Stimulated activated CD8-positive, alpha-beta memory T cell treated with anti-CD3 and anti-CD28 coated beads, Interleukin-2, amount 100 ng/mL, for 48 hours (primary cell): ENCODE measurements at regions not wholly inside any gene's neighbourhood (a gene's known extent, or its start where the extent isn't known, plus 50 kb on each side); places are given as distances from the start of the nearest gene placed in this dataset.
"Not testable (repeated sequence)": the region's sequence is repeated elsewhere in the genome, so short reads cannot be mapped to it uniquely, and the experiment has no call there.

Experiments
- DNase-seq, 2 donors: peaks; one replicate each; pipeline ENCODE4 v3.0.0-alpha.2; 2020; ENCODE audit warnings: low read depth in 2 of 2

DNA sequence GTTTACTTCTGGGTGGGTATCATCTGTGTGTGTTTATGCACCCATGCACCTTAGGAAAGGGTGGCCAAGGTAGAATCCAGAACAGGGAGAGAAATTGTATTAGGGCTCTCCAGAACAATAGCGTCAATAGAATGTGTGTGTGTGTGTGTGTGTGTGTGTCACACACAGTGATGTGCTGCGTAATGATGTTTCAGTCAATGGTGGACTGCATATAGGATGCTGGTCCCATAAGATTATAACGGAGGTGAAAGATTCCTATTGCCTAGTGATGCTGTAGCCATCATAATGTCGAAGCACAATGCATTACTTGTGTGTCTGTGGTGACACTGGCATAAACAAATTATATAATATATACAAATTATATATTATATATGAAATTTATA lies 69.3 kb upstream of the PRR23C start:
- no peak for DNase-seq

DNA sequence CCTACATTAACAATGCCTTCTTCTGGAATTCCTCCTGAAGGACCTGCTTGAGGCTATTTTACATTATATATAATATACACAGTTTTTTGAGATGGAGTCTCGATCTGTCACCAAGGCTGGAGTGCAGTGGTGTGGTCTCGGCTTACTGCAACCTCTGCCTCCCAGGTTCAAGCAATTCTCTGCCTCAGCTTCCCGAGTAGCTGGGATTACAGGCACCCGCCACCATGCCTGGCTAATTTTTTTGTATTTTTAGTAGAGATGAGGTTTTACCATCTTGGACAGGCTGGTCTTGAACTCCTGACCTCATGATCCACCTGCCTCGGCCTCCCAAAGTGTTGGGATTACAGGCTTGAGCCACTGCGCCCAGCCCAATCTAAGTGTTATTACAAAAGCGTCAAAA lies 71.9 kb upstream of the PRR23C start:
- not testable (repeated sequence) for DNase-seq

- DNase-seq: no peak
Measured at GRCh38 chr3:139117136-139117675, 72.5 kb upstream of the PRR23C start.

DNA sequence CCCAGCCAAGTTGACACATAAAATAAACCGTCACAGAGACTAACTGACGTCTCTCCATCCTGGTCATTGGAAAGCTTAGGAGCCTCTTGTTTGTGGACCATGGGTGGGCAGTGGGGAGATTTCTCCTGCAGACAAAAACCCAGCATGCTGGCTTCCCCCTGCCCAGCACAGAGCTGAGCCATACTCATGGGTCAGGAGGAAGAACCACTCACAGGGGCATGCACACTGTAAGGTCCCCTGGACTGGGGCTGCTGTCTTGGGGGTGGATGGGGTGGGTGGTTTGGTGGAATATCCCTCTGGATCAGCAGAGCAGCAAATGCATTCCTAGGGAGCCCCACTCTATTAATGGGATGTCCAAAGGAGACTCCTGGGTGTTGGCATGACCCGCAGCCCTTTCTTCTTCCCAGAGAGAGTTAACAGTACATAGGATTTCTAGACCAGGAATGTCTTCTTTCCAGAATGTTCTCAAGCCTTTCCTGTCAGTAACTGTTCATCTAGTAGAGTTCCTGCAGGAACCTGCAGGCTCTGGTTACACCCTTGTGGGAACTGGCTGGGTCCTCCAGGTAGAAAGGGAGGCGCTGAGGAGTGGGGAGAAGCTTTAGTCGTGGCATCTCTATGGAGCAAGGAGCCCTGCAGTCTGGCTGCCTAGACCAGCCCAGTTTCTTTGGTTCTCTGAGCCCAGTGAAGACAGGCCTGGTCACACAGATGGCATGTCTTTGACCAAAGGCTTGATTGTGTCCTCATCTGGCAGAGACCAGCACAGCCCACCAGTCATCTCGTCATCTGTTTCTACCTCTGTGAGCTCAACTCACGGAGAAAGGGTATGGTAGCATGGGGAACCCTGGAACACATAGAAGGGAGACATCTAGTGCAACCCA lies 73.4 kb upstream of the PRR23C start:
- no peak for DNase-seq

DNA sequence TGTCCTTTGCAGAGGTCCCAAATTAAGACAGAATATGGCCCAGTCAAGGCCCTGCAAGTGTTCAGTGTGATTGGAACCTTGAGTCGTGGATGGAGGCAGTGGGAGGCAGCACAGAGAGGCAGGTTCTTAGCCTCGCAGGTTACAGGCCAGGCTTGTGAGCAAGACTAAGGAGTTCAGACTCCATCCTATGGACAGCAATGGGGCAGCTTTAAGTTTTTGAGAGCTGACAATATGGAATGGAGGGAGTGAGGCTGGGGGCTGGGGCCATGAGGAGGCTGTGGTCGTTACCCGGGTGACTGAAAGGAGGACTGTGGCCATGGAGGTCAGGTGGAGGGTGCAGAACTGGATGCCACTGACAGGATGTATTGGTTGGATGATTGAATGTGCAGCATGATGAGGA lies 74.1 kb upstream of the PRR23C start:
- DNase-seq: no peak

- no peak for DNase-seq
Measured at GRCh38 chr3:139119331-139120025, 74.8 kb upstream of the PRR23C start.

- DNase-seq: no peak
Measured at GRCh38 chr3:139120086-139121056, 75.7 kb upstream of the PRR23C start.

DNA sequence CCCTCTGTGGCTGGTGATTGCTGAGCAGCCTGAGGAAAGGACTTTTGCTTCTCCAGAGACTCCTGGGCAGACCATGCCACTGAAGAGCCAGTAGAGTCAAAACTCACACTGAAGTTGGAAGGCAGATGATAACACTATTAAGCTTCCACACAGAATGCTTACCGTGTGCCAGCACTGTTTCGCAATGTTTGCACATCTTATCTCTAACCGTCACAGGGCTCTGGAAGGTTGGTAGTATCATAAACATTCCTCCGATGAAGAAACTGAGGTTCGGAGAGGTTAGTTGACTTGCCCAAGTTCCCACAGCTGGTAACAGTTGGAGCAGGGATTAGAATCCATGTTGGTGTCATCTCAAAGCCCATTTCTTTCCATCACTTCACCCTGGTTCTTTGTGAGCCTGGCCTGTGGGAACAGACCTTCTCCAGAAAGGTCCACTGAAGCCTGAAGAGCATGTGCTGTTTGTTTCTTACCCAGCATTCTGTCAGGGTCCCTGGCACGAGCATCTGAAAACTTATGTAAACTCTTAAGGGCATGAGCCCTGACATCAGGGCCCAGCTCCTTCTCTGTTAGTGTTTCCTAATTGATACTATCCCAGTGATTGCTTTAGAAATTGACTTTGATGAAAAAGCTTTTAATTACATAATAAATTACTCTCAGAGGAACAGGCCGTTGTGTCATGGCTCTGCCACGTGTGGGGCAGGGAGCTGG lies 77.0 kb upstream of the PRR23C start:
- no peak for DNase-seq

DNA sequence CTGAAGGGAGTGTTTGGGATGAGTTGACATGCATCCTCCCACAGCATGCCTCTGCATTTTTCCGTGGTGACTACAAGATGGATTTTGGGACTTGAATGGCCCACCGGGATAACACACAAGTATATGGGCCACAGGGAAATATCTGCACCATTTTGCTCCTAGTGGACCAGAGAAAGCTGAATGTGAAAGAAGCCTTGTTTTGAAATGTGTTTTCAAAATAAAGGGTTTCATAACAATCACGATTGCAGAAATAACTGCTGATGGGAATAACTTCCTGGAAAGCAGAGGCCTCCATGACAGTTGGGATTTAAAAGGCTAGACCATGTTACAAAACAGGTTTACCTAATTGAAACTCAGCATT lies 77.5 kb upstream of the PRR23C start:
- DNase-seq: no peak

DNA sequence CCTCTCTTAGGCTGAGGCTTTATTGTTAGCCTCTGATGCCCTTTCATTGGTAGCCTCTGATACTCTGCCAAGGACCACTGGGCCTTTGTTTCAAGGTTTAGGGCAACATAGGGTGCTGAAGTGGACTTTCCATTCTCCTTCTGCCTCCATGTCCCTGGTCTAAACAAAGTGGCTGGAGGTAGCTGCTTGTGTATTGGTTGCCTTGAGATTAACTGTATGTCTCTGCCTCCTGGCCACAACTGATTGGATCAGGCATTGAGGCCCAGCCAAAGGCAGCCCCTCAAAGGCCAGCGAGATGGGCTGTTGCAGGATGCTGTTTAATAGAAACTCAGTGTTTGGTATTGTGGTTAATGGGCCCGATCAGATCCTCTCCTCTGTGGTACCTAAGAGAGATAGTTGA lies 77.9 kb upstream of the PRR23C start:
- DNase-seq: no peak

GRCh38 chr3:139123377-139124095 lies 78.8 kb upstream of the PRR23C start:
- no peak for DNase-seq

- DNase-seq: no peak
Measured at GRCh38 chr3:139124197-139124596, 79.5 kb upstream of the PRR23C start.

DNA sequence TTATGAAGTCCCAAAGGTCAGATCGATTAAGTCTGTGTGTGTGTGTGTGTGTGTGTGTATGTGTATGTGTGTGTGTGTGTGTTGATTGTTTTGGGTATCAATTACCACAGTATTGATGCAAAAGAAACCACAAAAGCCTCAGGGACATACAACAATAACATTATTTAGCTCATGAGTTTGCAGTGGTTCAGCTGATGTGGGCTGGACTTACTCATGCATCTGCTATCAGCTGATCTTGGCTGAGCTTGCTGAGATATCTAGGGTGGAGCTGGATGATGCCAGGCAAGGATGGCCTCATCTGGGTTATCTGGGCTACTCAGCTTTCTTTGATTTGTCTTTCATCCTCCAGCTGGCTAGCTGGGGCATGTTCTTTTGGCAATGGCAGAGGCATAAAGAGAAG lies 82.4 kb upstream of the PRR23C start:
- no peak for DNase-seq

- DNase-seq: not testable (repeated sequence)
Measured at GRCh38 chr3:139127629-139128028, 82.9 kb upstream of the PRR23C start.

- DNase-seq: no peak
Measured at GRCh38 chr3:139128803-139129202, 84.1 kb upstream of the PRR23C start.

DNA sequence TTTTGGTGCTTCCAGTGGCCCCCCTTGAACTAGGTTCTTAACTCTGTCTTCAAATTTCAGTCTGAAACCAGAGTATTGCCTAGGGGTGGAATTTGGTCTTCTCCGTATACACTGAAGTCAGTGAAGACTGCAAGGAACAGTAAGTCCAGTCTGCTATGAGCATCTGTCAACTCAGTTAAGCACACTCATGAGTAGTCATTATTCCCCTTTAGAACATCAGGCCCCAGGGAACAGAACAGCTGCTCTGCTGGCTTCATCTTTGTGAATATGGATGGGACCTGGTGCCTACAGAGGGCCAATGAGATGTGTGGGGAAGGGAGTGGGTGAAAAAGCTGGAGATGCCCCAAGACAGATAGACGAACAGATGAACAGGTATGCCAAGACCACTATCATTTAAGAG lies 85.2 kb upstream of the PRR23C start:
- no peak for DNase-seq

GRCh38 chr3:139130390-139131140 lies 85.9 kb upstream of the PRR23C start:
- no peak for DNase-seq

DNA sequence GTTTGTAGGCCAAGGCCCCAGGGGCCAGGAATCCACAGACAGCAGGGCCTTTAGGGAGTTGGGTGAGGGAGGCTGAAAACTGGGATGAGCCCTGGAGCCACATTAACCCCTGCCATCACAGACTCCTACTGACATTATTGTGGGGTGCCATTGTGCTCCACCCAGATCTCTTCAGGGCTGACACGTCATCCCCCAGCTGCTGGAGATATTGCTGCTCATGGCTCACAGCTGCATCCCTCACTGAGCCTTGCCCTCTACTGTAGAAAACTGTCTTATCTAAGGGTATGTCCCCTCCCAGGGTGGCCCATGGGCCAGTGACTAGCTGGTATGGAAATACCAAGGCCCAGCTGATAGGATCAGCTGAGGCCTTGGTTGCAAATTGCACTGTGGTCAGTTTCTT lies 87.3 kb upstream of the PRR23C start:
- DNase-seq: no peak

DNA sequence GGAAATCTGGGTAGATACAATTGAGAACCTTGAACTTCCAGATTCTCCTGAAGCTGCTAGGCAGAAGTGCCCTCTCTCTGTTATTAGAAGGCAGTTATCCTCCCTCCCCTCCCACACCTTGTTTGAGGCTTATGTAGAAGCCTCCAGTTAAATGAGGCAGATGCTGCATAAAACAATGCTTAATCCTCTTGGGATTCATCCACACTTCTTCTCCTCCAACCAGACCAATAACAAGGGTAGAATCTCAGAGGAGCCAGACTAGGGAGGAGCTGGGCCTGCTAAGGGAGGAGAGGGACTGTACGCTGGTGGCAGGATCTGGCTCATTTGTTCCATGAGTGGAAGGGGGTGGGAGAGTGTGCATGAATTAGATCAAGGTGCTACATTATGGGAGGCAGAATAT lies 88.3 kb upstream of the PRR23C start:
- no peak for DNase-seq
